SW480 (cell line): ENCODE measurements at regions not wholly inside any gene's neighbourhood (a gene's known extent, or its start where the extent isn't known, plus 50 kb on each side); places are given as distances from the start of the nearest gene placed in this dataset.
"Not testable (repeated sequence)": the region's sequence is repeated elsewhere in the genome, so short reads cannot be mapped to it uniquely, and the experiment has no call there.

Source experiments
- DNase-seq: peaks from one replicate; pipeline ENCODE4 v3.0.0-alpha.2; 2016; ENCODE audit warnings: low spot score

- no peak for DNase-seq
Measured at GRCh38 chr7:19533266-19533665, 175.6 kb downstream of the POLR1F start.

DNA sequence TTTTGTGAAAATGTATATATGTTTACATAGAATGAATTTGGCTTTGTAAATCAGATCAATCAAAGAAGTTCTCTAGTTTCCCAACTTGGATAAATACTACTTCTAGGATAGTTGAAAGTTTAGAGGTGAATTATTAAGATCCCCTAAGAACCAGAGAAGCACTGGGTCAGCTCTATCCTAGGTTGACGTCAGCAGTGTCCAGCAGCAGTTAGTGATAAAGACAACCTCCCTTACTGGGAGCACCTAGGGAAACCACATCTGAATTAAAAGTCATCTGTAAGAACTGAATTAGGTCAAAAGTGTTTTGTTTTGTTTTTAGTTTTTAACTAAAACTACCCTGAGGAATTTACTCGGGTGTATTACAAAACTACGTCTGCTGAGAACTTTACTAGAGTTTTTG is 178.0 kb downstream of the POLR1F start:
- DNase-seq = no peak

- DNase-seq = no peak
Measured at GRCh38 chr7:19530261-19530660, 178.6 kb downstream of the POLR1F start.

DNA sequence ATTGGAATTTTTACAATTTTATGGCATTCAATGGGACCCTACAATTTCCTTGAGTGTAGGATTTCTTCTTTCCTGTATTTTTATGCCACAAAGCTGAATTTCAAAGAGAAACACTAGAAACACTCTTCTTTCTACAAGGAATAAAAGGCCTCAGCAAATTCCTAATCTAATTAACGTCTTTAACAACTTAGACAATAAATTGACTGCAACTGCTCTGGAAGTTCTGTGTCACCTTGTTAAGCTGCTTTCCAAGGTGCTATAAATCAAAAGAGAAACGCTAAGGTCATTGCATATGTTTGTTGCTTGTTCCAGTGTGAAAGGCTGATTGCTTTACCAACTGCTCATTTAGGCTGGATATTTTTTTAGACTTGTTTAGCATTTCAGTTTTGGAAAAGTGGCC is 182.2 kb downstream of the POLR1F start:
- no peak for DNase-seq

DNA sequence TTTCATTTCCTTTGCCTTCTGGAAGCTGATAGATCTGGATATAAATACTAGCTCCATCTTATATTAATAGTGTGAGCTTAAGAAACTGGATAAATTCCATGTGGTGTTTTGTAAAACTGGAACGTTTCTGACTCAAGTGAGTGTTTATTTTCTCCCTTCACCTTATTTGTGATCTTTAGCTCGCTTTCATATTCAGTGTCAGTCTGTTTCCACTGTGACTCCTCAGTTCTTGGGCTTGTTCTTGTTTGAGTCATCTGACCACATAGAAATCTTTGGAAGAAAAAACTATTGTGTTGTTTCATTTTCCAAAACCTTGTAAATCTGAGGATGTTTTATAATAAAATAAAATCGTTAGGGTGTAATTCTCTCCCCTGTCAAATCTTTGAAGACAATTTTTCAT is 186.4 kb downstream of the POLR1F start:
- no peak for DNase-seq

GRCh38 chr7:19520392-19520791 is 188.4 kb downstream of the POLR1F start:
- no peak for DNase-seq

DNA sequence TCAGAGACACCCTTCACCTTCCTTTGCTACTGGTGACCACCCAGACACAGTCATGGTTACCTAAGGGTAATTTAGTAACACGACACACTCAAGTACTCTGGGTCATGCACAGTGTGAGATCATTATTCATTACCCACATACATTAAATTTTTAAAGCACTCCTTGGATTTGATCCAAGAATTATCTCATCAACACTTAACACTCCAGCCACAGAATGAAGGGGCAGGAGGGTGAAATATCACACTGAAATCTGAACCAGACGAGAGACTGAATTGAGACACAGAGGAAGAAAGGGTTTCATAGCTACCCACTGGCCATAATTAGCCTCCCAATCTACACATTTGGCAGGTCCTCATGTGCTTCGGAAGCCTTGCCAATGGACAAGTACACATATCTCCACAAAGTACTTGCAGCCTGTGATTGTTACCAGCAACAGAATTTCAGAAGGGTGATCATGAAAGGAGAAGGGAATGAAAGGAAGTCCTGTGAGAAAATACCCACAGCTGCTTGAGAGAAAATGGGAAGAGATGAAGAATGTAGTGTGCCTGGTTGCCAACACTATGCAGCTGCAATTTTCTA is 189.3 kb downstream of the POLR1F start:
- DNase-seq = no peak

- not testable (repeated sequence) for DNase-seq
Measured at GRCh38 chr7:19517546-19517945, 191.3 kb downstream of the POLR1F start.

DNA sequence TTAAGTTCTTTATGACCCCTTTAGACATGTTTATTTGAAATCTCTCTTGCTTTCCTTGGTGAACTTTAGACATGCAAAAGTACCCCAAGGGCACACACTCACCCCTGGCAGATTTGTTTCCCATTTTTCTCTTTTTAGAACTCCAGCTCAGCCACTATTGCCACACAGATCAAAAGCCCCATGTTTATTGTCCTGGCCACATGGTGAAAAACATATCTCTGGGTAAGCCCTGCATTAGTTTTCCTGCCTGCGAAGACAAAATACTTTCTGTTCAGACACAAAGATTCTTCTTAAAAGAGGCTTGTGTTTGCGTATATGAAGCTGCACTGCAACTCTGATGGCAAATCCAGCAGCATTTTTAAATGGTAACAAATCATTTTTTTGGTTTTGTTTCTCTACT is 200.0 kb downstream of the POLR1F start:
- DNase-seq = no peak

GRCh38 chr7:19508124-19508523 is 200.7 kb downstream of the POLR1F start:
- no peak for DNase-seq

DNA sequence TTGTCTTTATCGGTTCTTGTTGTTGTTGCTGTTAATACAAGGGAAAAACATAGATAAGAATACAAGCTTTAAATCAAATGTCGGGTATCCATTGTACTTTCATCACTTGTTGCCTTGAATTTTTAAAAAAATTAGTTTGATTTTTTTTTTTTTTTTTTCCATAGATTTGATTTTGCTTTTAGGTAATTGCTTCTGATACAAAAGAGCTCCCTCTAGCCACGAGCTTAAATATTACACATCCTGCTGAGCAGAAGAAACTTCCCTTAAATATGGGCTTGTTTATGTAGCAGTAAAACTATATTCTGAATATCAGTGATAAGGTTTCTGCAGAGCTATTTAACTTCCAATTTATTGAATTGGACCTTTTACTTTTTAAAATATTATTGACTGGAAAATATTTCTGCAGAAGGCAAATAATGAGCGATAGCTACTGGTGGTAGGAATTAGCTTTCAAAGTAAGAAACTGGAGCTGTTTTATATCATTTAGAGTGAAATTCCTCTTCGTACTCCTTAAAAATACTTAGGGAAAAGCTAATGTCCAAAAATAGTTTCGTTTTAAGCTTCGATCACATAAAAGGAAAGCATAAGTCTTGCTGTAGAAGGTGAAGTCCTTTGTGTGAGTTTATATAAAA is 216.9 kb downstream of the POLR1F start:
- peak; percentile 39 for DNase-seq

DNA sequence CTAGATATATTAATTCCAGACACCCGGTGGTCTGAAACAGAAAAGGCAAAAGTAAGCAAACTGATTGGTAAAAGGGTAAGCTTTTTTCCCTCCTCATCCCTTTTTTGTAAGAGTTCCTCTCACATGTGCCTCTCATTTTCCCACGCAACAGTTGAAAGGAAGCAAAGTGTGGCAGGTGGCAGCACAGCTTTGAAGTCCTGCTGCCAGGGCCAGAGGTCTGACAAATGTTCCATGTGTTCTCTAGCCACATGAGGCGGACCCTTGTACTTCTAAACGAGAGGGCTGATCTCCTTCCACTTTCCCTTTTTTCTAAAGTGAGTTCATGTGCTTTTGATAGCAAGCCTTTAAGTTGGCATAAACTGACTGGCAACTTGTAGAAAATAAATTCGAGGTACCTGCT is 217.5 kb downstream of the POLR1F start:
- DNase-seq = peak; percentile 43

GRCh38 chr7:19489162-19489820 is 219.5 kb downstream of the POLR1F start:
- no peak for DNase-seq

- no peak for DNase-seq
Measured at GRCh38 chr7:19488056-19488455, 220.8 kb downstream of the POLR1F start.

GRCh38 chr7:19482628-19483027 is 226.2 kb downstream of the POLR1F start:
- DNase-seq = no peak

- no peak for DNase-seq
Measured at GRCh38 chr7:19480383-19480782, 228.5 kb downstream of the POLR1F start.

- no peak for DNase-seq
Measured at GRCh38 chr7:19470031-19470430, 238.8 kb downstream of the POLR1F start.

DNA sequence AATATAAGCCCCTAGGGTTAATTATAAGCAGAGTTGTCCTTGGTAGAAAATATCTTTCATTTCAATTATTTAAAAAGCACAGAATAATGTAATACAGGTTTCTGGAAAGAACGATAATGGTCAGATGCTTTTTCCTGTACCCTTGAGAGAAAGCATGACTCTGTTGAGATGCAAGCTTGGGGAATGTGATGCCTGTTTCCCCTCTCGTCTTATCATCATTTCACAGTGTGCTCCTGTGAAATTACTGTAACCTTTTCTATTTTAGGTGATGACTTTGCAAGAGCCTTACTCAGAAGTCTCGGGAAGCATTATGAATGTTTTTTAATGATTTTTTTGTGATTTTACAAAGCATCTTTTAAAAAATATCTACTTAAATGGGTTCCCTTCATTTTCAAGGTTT is 243.0 kb downstream of the POLR1F start:
- no peak for DNase-seq

DNA sequence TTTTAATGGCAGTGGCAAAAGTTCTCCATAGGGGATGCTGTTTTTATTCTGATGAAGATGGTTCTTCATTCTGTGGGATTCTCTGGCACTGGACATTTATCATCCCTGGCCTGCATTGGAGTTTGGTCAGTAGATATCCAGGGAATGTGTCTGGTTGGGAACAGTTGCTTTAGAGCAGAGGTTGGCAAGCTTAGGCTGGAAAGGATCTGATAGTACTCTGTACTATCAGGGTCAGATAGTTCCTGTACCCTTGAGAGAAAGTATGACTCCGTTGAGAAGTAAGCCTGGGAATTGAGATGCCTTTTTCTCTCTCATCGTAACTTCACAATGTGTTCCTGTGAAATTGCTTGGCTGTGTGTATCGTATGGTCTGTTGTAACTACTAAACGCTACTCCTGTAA is 244.1 kb downstream of the POLR1F start:
- no peak for DNase-seq

DNA sequence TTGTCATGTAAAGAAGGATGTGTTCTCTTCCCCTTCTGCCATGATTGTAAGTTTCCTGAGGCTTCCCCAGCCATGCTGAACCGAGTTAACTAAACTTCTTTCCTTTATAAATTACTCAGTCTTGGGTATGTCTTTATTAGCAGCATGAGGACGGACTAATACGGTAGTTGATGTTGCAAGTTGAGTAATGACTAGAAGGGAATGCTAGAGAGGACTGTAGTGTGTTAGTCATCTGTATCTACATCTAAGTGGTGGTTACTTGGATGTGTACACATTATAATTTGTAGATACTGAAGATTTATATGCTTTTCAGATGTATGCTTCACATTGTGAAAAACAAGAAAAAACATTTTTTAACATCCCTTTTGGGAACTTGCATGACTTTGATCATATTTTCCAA is 244.6 kb downstream of the POLR1F start:
- DNase-seq = no peak

- no peak for DNase-seq
Measured at GRCh38 chr7:19463581-19463980, 245.3 kb downstream of the POLR1F start.

DNA sequence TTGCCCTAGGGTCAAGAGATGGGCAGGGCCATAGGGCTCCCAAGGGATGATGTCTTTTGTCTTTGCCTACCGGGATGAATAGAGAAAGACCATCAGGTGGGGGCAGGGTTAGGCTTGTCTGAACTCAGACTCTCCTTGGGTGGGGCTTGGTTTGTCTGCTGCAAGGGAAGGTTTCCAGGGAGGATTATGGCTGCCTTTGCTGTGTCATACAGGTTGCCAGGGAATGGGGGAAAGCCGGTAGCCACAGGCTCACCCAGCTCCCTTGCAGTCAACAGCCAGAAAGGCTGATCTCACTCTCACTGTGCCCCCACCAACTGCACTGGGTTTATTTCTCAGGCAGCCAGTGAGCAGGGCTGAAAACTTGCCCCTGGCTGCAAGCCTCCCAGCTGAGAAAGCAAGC is 253.2 kb downstream of the POLR1F start:
- DNase-seq = no peak

GRCh38 chr7:19448091-19448490 is 260.7 kb downstream of the POLR1F start:
- DNase-seq = no peak
